COLO668 (cell line): ENCODE measurements at regions not wholly inside any gene's neighbourhood (a gene's known extent, or its start where the extent isn't known, plus 50 kb on each side); places are given as distances from the start of the nearest gene placed in this dataset.

Source experiments
- DNase-seq: peaks from one replicate; lab custom pipeline; 2025; ENCODE audit not compliant: unreplicated experiment; lab: John Stamatoyannopoulos, UW

GRCh38 chr1:235011599-235012435 lies 116.8 kb downstream of the TOMM20 start:
- DNase-seq: no peak

- no peak for DNase-seq
These were observed 117.5 kb downstream of the TOMM20 start for GRCh38 chr1:235011064-235011598.

- DNase-seq: no peak
These were observed 118.9 kb downstream of the TOMM20 start for GRCh38 chr1:235009561-235010306.

GRCh38 chr1:235009074-235009473 lies 119.6 kb downstream of the TOMM20 start:
- DNase-seq: no peak

- no peak for DNase-seq
These were observed 120.4 kb downstream of the TOMM20 start for GRCh38 chr1:235008239-235008638.

GRCh38 chr1:235006816-235007215 lies 121.8 kb downstream of the TOMM20 start:
- DNase-seq: no peak

GRCh38 chr1:235006132-235006721 lies 122.4 kb downstream of the TOMM20 start:
- no peak for DNase-seq

GRCh38 chr1:235004840-235005391 lies 123.7 kb downstream of the TOMM20 start:
- DNase-seq: no peak

- DNase-seq: no peak
These were observed 124.4 kb downstream of the TOMM20 start for GRCh38 chr1:235004276-235004675.

- DNase-seq: no peak
These were observed 125.8 kb downstream of the TOMM20 start for GRCh38 chr1:235002706-235003300.

GRCh38 chr1:234999513-234999940 lies 129.1 kb downstream of the TOMM20 start:
- DNase-seq: no peak

- peak; percentile 18 for DNase-seq
These were observed 130.5 kb downstream of the TOMM20 start for GRCh38 chr1:234997896-234998741.

GRCh38 chr1:234997201-234997895 lies 131.3 kb downstream of the TOMM20 start:
- DNase-seq: peak; percentile 96

- no peak for DNase-seq
These were observed 132.3 kb downstream of the TOMM20 start for GRCh38 chr1:234996245-234996757.

- DNase-seq: no peak
These were observed 134.0 kb downstream of the TOMM20 start for GRCh38 chr1:234994436-234995295.

GRCh38 chr1:234992065-234992464 lies 136.6 kb downstream of the TOMM20 start:
- DNase-seq: no peak

- DNase-seq: no peak
These were observed 137.5 kb downstream of the TOMM20 start for GRCh38 chr1:234990874-234991801.
